Lower leg skin (tissue), 3 donors: ENCODE measurements at regions not wholly inside any gene's neighbourhood (a gene's known extent, or its start where the extent isn't known, plus 50 kb on each side); places are given as distances from the start of the nearest gene placed in this dataset.

Experiments
- CTCF ChIP-seq, 3 donors: fragments of 450-650 bp; IDR thresholded peaks; one replicate each; pipeline ENCODE4 v1.5.1; 2016; ENCODE audit warnings: antibody characterized with exemption in 3 of 3, mild to moderate bottlenecking in 3 of 3, moderate library complexity in 2 of 3
- POLR2A ChIP-seq, 2 donors: fragments of 450-650 bp; IDR thresholded peaks; one replicate each; pipeline ENCODE4 v1.6.1; 2016 to 2017; ENCODE audit warnings: antibody characterized with exemption in 2 of 2, mild to moderate bottlenecking in 1 of 2, moderate library complexity in 1 of 2

GRCh38 chr16:73190256-73190655, 142.3 kb upstream of the ZFHX3 start:
- TF ChIP-seq CTCF (IDR thresholded peaks at IDR 0.05) (no peak), POLR2A (IDR thresholded peaks at IDR 0.05) (no peak)
